GM20000 (cell line): ENCODE measurements at regions not wholly inside any gene's neighbourhood (a gene's known extent, or its start where the extent isn't known, plus 50 kb on each side); places are given as distances from the start of the nearest gene placed in this dataset.

Experiments
- DNase-seq: peaks from one replicate; pipeline ENCODE4 v3.0.0; 2012; ENCODE audit warnings: low spot score
- TF ChIP-seq, protein P1 (sequence below): IDR thresholded peaks from 2 replicates; pipeline ENCODE4 v1.5.1; 2012; ENCODE audit warnings: mild to moderate bottlenecking, control low read depth; ENCODE audit errors: extremely low read depth, missing control alignments

DNA sequence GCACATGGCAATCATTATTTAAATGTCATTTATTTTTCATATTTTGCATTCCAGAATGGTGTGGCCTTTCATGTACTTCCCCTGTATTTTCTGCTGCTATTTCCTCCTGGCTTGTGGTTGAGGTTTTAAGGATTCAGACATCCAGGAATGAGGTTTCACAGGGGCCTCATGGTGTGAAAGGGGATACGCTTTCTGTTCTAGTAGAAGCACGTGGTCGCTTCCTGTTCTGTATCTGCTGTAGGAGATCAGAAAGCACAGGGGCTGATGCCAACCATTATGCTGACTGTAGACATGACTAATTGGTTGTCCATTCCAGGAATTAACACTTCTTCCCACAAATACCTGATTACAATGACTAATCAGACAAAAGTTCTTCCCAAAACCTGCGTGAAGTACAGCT is 405.9 kb downstream of the SHISA9 start:
- DNase-seq, result no peak
- TF ChIP-seq, protein P1, sequence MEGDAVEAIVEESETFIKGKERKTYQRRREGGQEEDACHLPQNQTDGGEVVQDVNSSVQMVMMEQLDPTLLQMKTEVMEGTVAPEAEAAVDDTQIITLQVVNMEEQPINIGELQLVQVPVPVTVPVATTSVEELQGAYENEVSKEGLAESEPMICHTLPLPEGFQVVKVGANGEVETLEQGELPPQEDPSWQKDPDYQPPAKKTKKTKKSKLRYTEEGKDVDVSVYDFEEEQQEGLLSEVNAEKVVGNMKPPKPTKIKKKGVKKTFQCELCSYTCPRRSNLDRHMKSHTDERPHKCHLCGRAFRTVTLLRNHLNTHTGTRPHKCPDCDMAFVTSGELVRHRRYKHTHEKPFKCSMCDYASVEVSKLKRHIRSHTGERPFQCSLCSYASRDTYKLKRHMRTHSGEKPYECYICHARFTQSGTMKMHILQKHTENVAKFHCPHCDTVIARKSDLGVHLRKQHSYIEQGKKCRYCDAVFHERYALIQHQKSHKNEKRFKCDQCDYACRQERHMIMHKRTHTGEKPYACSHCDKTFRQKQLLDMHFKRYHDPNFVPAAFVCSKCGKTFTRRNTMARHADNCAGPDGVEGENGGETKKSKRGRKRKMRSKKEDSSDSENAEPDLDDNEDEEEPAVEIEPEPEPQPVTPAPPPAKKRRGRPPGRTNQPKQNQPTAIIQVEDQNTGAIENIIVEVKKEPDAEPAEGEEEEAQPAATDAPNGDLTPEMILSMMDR, result no peak

DNA sequence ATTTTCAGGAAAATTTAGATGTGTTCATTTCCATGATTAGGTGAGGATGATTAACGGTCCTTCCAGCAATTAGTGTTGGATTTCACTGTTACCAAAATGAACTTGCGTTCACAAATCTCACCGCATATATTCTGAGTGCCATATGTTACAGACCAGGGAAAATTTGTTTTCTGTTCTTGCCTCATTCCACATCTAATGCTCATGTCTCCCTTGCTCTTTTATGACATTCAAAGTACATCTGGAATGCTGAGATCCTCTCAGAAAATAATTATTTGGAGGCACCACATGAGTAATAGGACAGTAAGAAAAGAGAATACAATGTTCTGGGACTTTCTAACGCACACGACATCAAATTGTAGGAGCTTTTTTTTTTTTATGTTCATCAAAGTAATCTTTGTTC is 406.5 kb downstream of the SHISA9 start:
- no peak for DNase-seq
- TF ChIP-seq, protein P1, result no peak

DNA sequence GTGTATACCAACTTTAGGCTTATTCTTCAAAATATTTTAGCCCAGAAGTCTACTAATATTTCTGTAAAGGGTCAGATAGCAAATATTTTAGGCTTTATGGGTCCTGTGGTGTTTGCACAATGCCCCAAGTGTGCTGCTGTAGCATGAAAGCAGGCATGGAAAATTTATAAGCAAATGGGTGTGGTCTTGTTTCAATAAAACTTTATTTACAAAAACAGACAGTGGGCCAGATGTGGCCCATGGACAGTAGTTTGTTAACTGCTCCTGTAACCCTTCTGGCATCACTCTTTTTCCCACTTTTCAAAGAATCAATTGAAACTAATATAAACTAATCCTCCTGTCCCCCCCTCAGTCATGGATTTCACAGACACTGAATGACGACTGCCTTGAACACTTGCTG is 410.7 kb downstream of the SHISA9 start:
- TF ChIP-seq, protein P1, result no peak
- DNase-seq, result no peak

DNA sequence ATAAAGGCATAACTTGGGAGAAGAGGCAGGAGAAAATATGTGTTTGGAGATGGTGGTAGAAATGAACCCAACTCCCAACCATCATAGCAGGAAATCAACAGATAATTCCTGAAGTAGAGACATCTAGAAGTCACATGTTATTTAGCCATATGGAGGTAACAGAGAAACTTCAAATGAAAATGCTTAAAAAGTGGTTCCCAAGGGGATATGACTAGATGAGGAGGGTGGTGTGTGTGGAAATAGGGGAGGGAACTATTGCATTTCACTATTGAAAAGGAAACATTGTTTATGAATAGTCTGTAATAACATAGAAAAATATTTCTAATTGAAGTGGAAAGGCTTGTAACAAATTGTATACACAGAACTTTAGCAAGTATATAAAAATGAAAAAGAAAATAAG is 412.0 kb downstream of the SHISA9 start:
- TF ChIP-seq, protein P1, result no peak
- DNase-seq, result no peak

DNA sequence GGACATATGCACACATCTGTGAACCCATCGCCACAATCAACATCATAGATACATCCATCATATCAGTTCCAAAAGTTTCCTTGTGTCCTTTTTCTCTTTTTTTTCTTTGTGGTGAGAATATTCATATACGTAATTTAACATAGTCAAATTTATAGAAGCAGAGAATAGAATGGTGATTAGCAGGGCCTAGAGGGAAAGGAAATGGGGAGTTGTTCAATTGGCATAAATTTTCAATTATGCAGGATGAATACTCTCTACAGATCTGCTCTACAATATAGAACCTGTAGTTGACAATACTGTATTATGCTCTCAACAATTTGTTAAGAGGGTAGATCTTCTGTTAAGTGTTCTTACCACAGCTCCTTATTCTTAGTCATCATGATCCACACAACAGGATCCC is 413.2 kb downstream of the SHISA9 start:
- DNase-seq, result no peak
- TF ChIP-seq, protein P1, result no peak

DNA sequence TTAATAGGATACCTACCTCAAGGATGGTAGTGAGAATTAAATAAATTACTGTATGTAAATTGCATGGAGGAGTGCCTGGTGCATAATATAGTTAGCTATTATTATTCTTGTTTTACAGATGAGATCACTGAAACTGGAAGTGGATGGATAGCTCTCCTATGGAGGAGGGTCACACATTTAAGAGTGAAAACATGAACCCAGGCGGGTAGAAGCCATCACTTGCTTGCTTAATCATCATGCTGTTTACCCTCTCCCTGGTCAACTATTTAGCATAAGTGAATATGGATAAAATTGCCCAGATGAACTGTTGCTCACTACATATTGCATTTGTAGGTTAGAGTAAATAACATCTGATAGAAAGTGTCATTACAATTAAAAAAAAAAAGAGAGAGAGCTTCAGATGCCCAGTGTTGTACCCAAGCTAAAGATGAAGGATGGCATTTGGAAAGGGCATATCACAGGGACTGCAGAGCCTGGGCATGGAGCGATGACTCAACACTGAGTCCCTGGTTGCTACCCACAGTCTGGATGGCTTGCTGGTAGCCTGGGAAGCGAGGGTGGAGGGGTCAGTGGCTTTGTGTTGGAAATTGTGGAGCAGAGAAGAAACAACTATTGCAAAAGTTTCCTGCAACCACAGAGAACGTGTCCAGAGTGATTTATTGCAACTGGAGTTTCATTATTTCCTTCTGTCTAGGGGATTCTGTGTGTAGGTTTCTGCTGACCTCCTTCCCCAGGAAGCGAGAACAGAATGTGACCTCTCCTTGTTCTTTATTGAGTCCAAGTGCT is 414.4 kb downstream of the SHISA9 start:
- TF ChIP-seq, protein P1, result no peak
- no peak for DNase-seq

DNA sequence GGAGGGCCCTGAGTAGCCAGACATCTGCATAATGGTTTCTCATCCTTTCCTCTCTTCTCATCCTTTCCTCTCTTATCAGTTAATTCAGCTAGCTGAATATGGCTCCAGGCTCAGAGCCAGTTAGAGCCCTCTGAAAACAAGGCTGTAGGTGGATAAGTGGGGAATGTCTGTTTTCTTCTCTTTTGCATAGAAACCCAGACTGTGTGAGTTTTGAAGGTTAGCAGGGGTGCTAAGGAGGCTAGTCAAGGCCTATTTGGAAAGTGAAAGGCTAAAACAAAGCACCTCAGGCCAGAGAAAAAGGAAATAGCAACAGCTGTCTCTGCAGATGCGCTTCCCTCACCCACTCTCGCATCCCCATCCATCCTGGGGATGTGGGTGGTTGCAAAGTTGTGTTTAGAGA is 420.9 kb downstream of the SHISA9 start:
- TF ChIP-seq, protein P1, result no peak
- peak; percentile 22 for DNase-seq
